HG03103 (cell line): ENCODE measurements at regions not wholly inside any gene's neighbourhood (a gene's known extent, or its start where the extent isn't known, plus 50 kb on each side); places are given as distances from the start of the nearest gene placed in this dataset.
A peak's percentile ranks its signal among the peaks of the same experiment; 100 is the strongest.

Experiments used
- ATAC-seq: cut with Tn5 transposase; IDR thresholded peaks from one replicate; pipeline ENCODE4 v1.9.1; 2021; ENCODE audit warnings: low read depth; ENCODE audit not compliant: unreplicated experiment

GRCh38 chr6:164523087-164523654, 786.2 kb downstream of the C6orf118 start:
- ATAC-seq, result no peak

- ATAC-seq, result no peak
These were observed 788.5 kb downstream of the C6orf118 start for GRCh38 chr6:164520916-164521315.

- ATAC-seq, result peak; percentile 88
These were observed 802.0 kb downstream of the C6orf118 start for GRCh38 chr6:164507206-164507940.

GRCh38 chr6:164505425-164505824, 804.0 kb downstream of the C6orf118 start:
- ATAC-seq, result no peak

GRCh38 chr6:164502833-164503232, 806.6 kb downstream of the C6orf118 start:
- no peak for ATAC-seq

- ATAC-seq, result no peak
These were observed 813.4 kb downstream of the C6orf118 start for GRCh38 chr6:164495882-164496495.

GRCh38 chr6:164478426-164478825, 831.0 kb downstream of the C6orf118 start:
- ATAC-seq, result no peak

GRCh38 chr6:164477790-164478189, 831.6 kb downstream of the C6orf118 start:
- no peak for ATAC-seq

GRCh38 chr6:164477101-164477500, 832.3 kb downstream of the C6orf118 start:
- no peak for ATAC-seq

GRCh38 chr6:164469276-164469949, 840.0 kb downstream of the C6orf118 start:
- ATAC-seq, result no peak

- no peak for ATAC-seq
These were observed 853.6 kb downstream of the C6orf118 start for GRCh38 chr6:164455835-164456234.

GRCh38 chr6:164453835-164454234, 855.6 kb downstream of the C6orf118 start:
- no peak for ATAC-seq

GRCh38 chr6:164442572-164442971, 866.8 kb downstream of the C6orf118 start:
- no peak for ATAC-seq

- ATAC-seq, result no peak
These were observed 870.1 kb downstream of the C6orf118 start for GRCh38 chr6:164439331-164439730.

GRCh38 chr6:164436976-164437375, 872.4 kb downstream of the C6orf118 start:
- ATAC-seq, result no peak

GRCh38 chr6:164427728-164428402, 881.5 kb downstream of the C6orf118 start:
- ATAC-seq, result no peak

GRCh38 chr6:164424489-164424888, 884.9 kb downstream of the C6orf118 start:
- ATAC-seq, result no peak

- ATAC-seq, result no peak
These were observed 890.3 kb downstream of the C6orf118 start for GRCh38 chr6:164419099-164419498.

GRCh38 chr6:164418262-164418588, 891.2 kb downstream of the C6orf118 start:
- no peak for ATAC-seq

- no peak for ATAC-seq
These were observed 891.7 kb downstream of the C6orf118 start for GRCh38 chr6:164417537-164418261.
